Endothelial cell (in vitro differentiated cells): ENCODE measurements at regions not wholly inside any gene's neighbourhood (a gene's known extent, or its start where the extent isn't known, plus 50 kb on each side); places are given as distances from the start of the nearest gene placed in this dataset.

Source experiments
- DNase-seq: peaks from one replicate; pipeline ENCODE4 v3.0.0; 2021; ENCODE audit warnings: low spot score
- H3K27ac Mint-ChIP-seq: one replicate; pipeline ENCODE4 v1.8.0; 2021; ENCODE audit warnings: mixed read lengths, inconsistent platforms; ENCODE audit not compliant: unreplicated experiment
- H3K27me3 Mint-ChIP-seq: one replicate; pipeline ENCODE4 v1.8.0; 2021; ENCODE audit warnings: mild to moderate bottlenecking, moderate library complexity, mixed read lengths, inconsistent platforms; ENCODE audit not compliant: unreplicated experiment
- H3K36me3 Mint-ChIP-seq: one replicate; pipeline ENCODE4 v1.8.0; 2021; ENCODE audit warnings: mild to moderate bottlenecking, low read depth, mixed read lengths, inconsistent platforms; ENCODE audit not compliant: unreplicated experiment
- H3K4me1 Mint-ChIP-seq: one replicate; pipeline ENCODE4 v1.8.0; 2021; ENCODE audit warnings: mild to moderate bottlenecking, mixed read lengths, inconsistent platforms; ENCODE audit not compliant: unreplicated experiment
- H3K4me3 Mint-ChIP-seq: one replicate; pipeline ENCODE4 v1.8.0; 2021; ENCODE audit warnings: mild to moderate bottlenecking, mixed read lengths, inconsistent platforms; ENCODE audit not compliant: unreplicated experiment
- H3K9me3 Mint-ChIP-seq: one replicate; pipeline ENCODE4 v1.8.0; 2021; ENCODE audit warnings: mixed read lengths, inconsistent platforms; ENCODE audit not compliant: unreplicated experiment
- CTCF ChIP-seq: fragments of 200-600 bp; sonication (generic); IDR thresholded peaks from one replicate; pipeline ENCODE4 v1.5.0; 2021; ENCODE audit warnings: antibody characterized with exemption; ENCODE audit not compliant: unreplicated experiment

GRCh38 chr10:130799532-130799931 lies 512.0 kb downstream of the TCERG1L start:
- H3K36me3 Mint-ChIP-seq, result peaks cover 7% of the 10 kb centered on the region
- no peak overlapping the region for H3K4me3 Mint-ChIP-seq
- H3K27me3 Mint-ChIP-seq, result peaks cover 3% of the 10 kb centered on the region
- no peak for DNase-seq
- no peak for TF ChIP-seq CTCF
- H3K9me3 Mint-ChIP-seq, result peaks cover 45% of the 10 kb centered on the region
- no peak overlapping the region for H3K27ac Mint-ChIP-seq
- no peaks in the 10 kb centered on the region for H3K4me1 Mint-ChIP-seq

GRCh38 chr10:130800281-130800680 lies 511.2 kb downstream of the TCERG1L start:
- H3K4me3 Mint-ChIP-seq, result no peak overlapping the region
- no peak for TF ChIP-seq CTCF
- H3K36me3 Mint-ChIP-seq, result peaks cover 5% of the 10 kb centered on the region
- H3K4me1 Mint-ChIP-seq, result no peaks in the 10 kb centered on the region
- no peak for DNase-seq
- H3K27ac Mint-ChIP-seq, result no peak overlapping the region
- H3K9me3 Mint-ChIP-seq, result peaks cover 49% of the 10 kb centered on the region
- peaks cover 9% of the 10 kb centered on the region for H3K27me3 Mint-ChIP-seq

- Mint-ChIP-seq H3K4me1 (no peaks in the 10 kb centered on the region), H3K4me3 (no peak overlapping the region), H3K9me3 (peaks cover 46% of the 10 kb centered on the region), H3K27me3 (peaks cover 9% of the 10 kb centered on the region), H3K36me3 (no peaks in the 10 kb centered on the region), H3K27ac (no peak overlapping the region)
- no peak for TF ChIP-seq CTCF
- DNase-seq, result no peak
Measured at GRCh38 chr10:130801276-130801675, 510.2 kb downstream of the TCERG1L start.

GRCh38 chr10:130801784-130802183 lies 509.7 kb downstream of the TCERG1L start:
- no peak for DNase-seq
- Mint-ChIP-seq H3K4me1 (no peaks in the 10 kb centered on the region), H3K9me3 (peaks cover 47% of the 10 kb centered on the region), H3K36me3 (no peaks in the 10 kb centered on the region), H3K4me3 (no peak overlapping the region), H3K27ac (no peak overlapping the region), H3K27me3 (peaks cover 9% of the 10 kb centered on the region)
- no peak for TF ChIP-seq CTCF

- no peak for DNase-seq
- Mint-ChIP-seq H3K27ac (no peak overlapping the region), H3K9me3 (peaks cover 47% of the 10 kb centered on the region), H3K4me1 (no peaks in the 10 kb centered on the region), H3K4me3 (no peak overlapping the region), H3K36me3 (no peaks in the 10 kb centered on the region), H3K27me3 (peaks cover 9% of the 10 kb centered on the region)
- TF ChIP-seq CTCF, result no peak
Measured at GRCh38 chr10:130802301-130802700, 509.2 kb downstream of the TCERG1L start.
